ENCODE measurements at regions not wholly inside any gene's neighbourhood (a gene's known extent, or its start where the extent isn't known, plus 50 kb on each side); places are given as distances from the start of the nearest gene placed in this dataset.

DNA sequence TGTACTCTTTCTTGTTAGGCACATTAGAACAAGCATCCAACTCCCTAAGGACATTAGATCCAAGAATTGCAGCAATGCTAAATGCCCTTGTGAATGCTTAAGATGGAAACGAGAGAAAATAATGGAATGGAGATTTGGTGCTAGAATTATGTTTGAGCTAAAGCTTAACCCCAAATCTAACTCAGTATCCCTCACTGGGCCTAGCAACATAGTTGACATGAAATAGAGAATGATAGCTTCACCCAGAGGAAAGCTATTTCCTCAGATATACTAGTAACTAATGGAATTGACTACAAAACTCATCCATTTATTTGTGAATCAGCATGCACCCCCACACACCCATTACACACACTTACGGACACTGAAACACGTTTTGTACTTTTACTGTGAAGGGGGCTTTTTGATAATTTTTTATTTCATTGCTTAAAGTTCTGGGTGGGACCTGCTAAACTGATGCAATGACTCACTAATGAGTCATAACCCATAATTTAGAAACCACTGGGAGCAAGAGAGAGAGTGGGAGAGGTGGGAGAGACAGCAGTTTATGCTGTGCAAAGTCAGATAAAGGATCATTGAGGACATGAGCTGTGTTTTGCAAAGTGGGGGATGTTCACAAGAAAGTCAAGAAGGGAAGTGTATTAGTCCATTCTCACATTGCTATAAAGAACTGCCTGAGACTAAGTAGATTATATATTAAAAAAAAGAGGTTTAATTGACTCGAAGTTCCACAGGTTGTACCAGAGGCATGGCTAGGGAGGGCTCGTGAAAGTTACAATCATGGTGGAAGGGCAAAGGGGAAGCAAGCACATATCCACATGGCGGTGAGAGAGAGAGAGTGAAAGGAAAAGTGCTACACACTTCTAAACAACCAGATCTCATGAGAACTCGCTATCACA, 382.7 kb downstream of the SFMBT2 start (continued):
- TF ChIP-seq, protein P1, sequence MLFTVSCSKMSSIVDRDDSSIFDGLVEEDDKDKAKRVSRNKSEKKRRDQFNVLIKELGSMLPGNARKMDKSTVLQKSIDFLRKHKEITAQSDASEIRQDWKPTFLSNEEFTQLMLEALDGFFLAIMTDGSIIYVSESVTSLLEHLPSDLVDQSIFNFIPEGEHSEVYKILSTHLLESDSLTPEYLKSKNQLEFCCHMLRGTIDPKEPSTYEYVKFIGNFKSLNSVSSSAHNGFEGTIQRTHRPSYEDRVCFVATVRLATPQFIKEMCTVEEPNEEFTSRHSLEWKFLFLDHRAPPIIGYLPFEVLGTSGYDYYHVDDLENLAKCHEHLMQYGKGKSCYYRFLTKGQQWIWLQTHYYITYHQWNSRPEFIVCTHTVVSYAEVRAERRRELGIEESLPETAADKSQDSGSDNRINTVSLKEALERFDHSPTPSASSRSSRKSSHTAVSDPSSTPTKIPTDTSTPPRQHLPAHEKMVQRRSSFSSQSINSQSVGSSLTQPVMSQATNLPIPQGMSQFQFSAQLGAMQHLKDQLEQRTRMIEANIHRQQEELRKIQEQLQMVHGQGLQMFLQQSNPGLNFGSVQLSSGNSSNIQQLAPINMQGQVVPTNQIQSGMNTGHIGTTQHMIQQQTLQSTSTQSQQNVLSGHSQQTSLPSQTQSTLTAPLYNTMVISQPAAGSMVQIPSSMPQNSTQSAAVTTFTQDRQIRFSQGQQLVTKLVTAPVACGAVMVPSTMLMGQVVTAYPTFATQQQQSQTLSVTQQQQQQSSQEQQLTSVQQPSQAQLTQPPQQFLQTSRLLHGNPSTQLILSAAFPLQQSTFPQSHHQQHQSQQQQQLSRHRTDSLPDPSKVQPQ (CRISPR knock-in tag; IDR thresholded peaks at IDR 0.05; ENCODE audit: borderline replicate concordance) = no peak
- TF ChIP-seq BRD9 (IDR thresholded peaks at IDR 0.05; ENCODE audit: low read depth, partially characterized antibody) (peak; percentile 98), DMBX1 (CRISPR knock-in tag; IDR thresholded peaks at IDR 0.05; ENCODE audit: borderline replicate concordance) (peak; percentile 44; the same call in 1 of the 2 replicates), KDM4B (IDR thresholded peaks at IDR 0.05; ENCODE audit: borderline replicate concordance in 2 of 2, low read depth in 1 of 2) (no peak), ZC3H8 (IDR thresholded peaks at IDR 0.05) (no peak), ZZZ3 (IDR thresholded peaks at IDR 0.05) (no peak), BHLHE40 (IDR thresholded peaks at IDR 0.05; ENCODE audit: low read length) (peak; percentile 50; the same call in 1 of the 2 replicates), NCOA1 (IDR thresholded peaks at IDR 0.05; ENCODE audit: low read depth) (peak; percentile 83), TCF3 (CRISPR knock-in tag; IDR thresholded peaks at IDR 0.05) (peak; percentile 89), C11orf30 (IDR thresholded peaks at IDR 0.05; ENCODE audit: low read depth) (no peak), MTA1 (IDR thresholded peaks at IDR 0.05; ENCODE audit: borderline replicate concordance) (0 out of 2 replicates have a peak, but pooled peaks have one; percentile 59), E2F3 (CRISPR knock-in tag; IDR thresholded peaks at IDR 0.05) (no peak), HNRNPUL1 (IDR thresholded peaks at IDR 0.05; ENCODE audit: low read length) (no peak), TRIM28 (IDR thresholded peaks at IDR 0.05) (0 out of 2 replicates have a peak, but pooled peaks have one; percentile 43), FOXM1 (IDR thresholded peaks at IDR 0.05; ENCODE audit: low read depth) (peak; percentile 64), FOXM1 (CRISPR knock-in tag; IDR thresholded peaks at IDR 0.05; ENCODE audit: low read depth) (no peak), CXXC5 (CRISPR knock-in tag; IDR thresholded peaks at IDR 0.05) (no peak; the same call in 1 of the 2 replicates), ZFP1 (CRISPR knock-in tag; IDR thresholded peaks at IDR 0.05) (no peak; the same call in 1 of the 2 replicates), FIP1L1 (IDR thresholded peaks at IDR 0.05; ENCODE audit: low read depth, low read length, poor library complexity, severe bottlenecking) (no peak)
- TF ChIP-seq, protein P2, sequence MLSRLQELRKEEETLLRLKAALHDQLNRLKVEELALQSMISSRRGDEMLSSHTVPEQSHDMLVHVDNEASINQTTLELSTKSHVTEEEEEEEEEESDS (CRISPR knock-in tag; IDR thresholded peaks at IDR 0.05) = no peak
- TF ChIP-seq, protein P3, sequence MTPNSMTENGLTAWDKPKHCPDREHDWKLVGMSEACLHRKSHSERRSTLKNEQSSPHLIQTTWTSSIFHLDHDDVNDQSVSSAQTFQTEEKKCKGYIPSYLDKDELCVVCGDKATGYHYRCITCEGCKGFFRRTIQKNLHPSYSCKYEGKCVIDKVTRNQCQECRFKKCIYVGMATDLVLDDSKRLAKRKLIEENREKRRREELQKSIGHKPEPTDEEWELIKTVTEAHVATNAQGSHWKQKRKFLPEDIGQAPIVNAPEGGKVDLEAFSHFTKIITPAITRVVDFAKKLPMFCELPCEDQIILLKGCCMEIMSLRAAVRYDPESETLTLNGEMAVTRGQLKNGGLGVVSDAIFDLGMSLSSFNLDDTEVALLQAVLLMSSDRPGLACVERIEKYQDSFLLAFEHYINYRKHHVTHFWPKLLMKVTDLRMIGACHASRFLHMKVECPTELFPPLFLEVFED (CRISPR knock-in tag; conservative IDR thresholded peaks at IDR 0.05) = 0 out of 2 replicates have a peak, but pooled peaks have one; percentile 40
- TF ChIP-seq, protein P4, sequence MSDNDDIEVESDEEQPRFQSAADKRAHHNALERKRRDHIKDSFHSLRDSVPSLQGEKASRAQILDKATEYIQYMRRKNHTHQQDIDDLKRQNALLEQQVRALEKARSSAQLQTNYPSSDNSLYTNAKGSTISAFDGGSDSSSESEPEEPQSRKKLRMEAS (CRISPR knock-in tag; IDR thresholded peaks at IDR 0.05) = no peak
